GM12872 (cell line): ENCODE measurements at regions not wholly inside any gene's neighbourhood (a gene's known extent, or its start where the extent isn't known, plus 50 kb on each side); places are given as distances from the start of the nearest gene placed in this dataset.

ENCODE experiments used
- TF ChIP-seq, protein P1 (sequence below): IDR thresholded peaks from 3 replicates; pipeline ENCODE4 v1.5.1; 2011; ENCODE audit warnings: low read depth, mild to moderate bottlenecking, low read length, moderate library complexity; ENCODE audit not compliant: insufficient read depth

GRCh38 chr10:83108565-83109333 is 1030.6 kb upstream of the GHITM start:
- TF ChIP-seq, protein P1, sequence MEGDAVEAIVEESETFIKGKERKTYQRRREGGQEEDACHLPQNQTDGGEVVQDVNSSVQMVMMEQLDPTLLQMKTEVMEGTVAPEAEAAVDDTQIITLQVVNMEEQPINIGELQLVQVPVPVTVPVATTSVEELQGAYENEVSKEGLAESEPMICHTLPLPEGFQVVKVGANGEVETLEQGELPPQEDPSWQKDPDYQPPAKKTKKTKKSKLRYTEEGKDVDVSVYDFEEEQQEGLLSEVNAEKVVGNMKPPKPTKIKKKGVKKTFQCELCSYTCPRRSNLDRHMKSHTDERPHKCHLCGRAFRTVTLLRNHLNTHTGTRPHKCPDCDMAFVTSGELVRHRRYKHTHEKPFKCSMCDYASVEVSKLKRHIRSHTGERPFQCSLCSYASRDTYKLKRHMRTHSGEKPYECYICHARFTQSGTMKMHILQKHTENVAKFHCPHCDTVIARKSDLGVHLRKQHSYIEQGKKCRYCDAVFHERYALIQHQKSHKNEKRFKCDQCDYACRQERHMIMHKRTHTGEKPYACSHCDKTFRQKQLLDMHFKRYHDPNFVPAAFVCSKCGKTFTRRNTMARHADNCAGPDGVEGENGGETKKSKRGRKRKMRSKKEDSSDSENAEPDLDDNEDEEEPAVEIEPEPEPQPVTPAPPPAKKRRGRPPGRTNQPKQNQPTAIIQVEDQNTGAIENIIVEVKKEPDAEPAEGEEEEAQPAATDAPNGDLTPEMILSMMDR, result no peak

DNA sequence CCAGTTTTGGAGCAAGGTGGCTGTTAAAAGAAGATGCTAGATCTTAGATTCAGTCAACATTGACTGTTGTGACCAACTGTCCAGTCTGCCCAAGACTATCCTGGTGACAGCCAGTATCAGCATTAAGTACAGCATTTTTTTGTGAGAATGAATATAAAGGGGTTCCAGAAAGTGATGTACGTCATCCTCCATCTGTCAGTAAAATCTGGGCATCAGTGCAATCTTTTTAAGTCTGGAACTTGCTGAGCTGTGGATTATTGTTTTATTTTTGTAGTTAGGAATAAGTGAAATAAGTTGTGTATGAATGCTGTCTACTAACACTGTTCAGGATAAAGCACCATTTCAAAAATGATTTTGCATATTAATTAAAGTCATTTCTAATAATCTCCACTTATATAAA is 1020.0 kb upstream of the GHITM start:
- TF ChIP-seq, protein P1, result no peak

GRCh38 chr10:83122336-83122735 is 1017.0 kb upstream of the GHITM start:
- TF ChIP-seq, protein P1, result no peak

- TF ChIP-seq, protein P1, result no peak
These were observed 1011.2 kb upstream of the GHITM start for GRCh38 chr10:83127942-83128575.

GRCh38 chr10:83140811-83141210 is 998.5 kb upstream of the GHITM start:
- TF ChIP-seq, protein P1, result no peak

DNA sequence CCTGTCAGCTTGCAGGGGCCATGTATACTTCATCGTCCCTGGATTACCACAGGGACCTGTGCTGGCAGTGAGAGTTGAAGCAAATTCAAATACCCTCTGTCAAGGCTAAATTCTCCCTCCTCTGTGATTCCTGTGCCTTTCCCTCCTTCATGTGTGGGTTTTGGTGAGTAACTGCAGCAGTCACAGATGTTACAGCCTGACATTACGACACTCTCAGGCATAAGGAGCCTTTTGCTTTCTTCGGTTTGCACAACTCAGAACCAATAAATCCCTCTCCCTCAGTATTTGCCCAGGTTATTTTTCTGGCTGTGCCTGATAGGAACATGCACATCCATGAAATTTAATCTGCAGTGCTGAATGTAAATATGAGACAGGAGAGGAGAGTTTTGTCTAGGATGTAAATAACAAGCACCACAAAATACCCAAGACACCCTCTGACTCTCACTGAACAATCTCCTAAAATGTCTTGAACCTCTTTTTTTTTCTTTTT is 997.2 kb upstream of the GHITM start:
- TF ChIP-seq, protein P1, result no peak

GRCh38 chr10:83144461-83144860 is 994.8 kb upstream of the GHITM start:
- TF ChIP-seq, protein P1, result no peak
